ENCODE measurements at regions not wholly inside any gene's neighbourhood (a gene's known extent, or its start where the extent isn't known, plus 50 kb on each side); places are given as distances from the start of the nearest gene placed in this dataset.

GRCh38 chr17:70241071-70241470 lies 71.7 kb downstream of the KCNJ2 start:
- in situ Hi-C loops (cut with HindIII; ENCODE audit: low pct_unique_long_range_greater_than_20kb, low sequenced_read_pairs) (no loop called here), intact Hi-C loops (cut with micrococcal nuclease; ENCODE audit: unreplicated experiment) (no loop called here)
- Histone ChIP-seq H3K27ac (ENCODE audit: low read length) (no peak overlapping the region), H3K9me3 (ENCODE audit: control insufficient read depth, insufficient read depth, low read depth, low read length) (no peaks in the 10 kb centered on the region), H3K4me3 (ENCODE audit: low read depth in 2 of 2, low read length in 2 of 2) (no peak overlapping the region), H3K36me3 (ENCODE audit: control insufficient read depth, insufficient read depth, low read length) (no peaks in the 10 kb centered on the region), H3K27me3 (ENCODE audit: control insufficient read depth, insufficient read depth, low read length) (no peaks in the 10 kb centered on the region), H3K4me1 (ENCODE audit: control insufficient read depth, insufficient read depth, low read length) (no peaks in the 10 kb centered on the region)
- BruUV-seq (replicated peaks), result no TSS peak
- ATAC-seq, result no peak
- ChIA-PET POLR2A (no interaction called here), CTCF (no interaction called here)
- TF ChIP-seq, protein P1, sequence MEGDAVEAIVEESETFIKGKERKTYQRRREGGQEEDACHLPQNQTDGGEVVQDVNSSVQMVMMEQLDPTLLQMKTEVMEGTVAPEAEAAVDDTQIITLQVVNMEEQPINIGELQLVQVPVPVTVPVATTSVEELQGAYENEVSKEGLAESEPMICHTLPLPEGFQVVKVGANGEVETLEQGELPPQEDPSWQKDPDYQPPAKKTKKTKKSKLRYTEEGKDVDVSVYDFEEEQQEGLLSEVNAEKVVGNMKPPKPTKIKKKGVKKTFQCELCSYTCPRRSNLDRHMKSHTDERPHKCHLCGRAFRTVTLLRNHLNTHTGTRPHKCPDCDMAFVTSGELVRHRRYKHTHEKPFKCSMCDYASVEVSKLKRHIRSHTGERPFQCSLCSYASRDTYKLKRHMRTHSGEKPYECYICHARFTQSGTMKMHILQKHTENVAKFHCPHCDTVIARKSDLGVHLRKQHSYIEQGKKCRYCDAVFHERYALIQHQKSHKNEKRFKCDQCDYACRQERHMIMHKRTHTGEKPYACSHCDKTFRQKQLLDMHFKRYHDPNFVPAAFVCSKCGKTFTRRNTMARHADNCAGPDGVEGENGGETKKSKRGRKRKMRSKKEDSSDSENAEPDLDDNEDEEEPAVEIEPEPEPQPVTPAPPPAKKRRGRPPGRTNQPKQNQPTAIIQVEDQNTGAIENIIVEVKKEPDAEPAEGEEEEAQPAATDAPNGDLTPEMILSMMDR (IDR thresholded peaks at IDR 0.05), result no peak
- TF ChIP-seq TCF7L2 (IDR thresholded peaks at IDR 0.05; ENCODE audit: low read depth, low read length) (no peak), POLR2AphosphoS5 (IDR thresholded peaks at IDR 0.05; ENCODE audit: low read depth, low read length) (no peak), SIN3A (IDR thresholded peaks at IDR 0.05; ENCODE audit: borderline replicate concordance, insufficient read depth, low read depth, low read length) (no peak)
- TF ChIP-seq, protein P2, sequence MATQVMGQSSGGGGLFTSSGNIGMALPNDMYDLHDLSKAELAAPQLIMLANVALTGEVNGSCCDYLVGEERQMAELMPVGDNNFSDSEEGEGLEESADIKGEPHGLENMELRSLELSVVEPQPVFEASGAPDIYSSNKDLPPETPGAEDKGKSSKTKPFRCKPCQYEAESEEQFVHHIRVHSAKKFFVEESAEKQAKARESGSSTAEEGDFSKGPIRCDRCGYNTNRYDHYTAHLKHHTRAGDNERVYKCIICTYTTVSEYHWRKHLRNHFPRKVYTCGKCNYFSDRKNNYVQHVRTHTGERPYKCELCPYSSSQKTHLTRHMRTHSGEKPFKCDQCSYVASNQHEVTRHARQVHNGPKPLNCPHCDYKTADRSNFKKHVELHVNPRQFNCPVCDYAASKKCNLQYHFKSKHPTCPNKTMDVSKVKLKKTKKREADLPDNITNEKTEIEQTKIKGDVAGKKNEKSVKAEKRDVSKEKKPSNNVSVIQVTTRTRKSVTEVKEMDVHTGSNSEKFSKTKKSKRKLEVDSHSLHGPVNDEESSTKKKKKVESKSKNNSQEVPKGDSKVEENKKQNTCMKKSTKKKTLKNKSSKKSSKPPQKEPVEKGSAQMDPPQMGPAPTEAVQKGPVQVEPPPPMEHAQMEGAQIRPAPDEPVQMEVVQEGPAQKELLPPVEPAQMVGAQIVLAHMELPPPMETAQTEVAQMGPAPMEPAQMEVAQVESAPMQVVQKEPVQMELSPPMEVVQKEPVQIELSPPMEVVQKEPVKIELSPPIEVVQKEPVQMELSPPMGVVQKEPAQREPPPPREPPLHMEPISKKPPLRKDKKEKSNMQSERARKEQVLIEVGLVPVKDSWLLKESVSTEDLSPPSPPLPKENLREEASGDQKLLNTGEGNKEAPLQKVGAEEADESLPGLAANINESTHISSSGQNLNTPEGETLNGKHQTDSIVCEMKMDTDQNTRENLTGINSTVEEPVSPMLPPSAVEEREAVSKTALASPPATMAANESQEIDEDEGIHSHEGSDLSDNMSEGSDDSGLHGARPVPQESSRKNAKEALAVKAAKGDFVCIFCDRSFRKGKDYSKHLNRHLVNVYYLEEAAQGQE (IDR thresholded peaks at IDR 0.05; ENCODE audit: insufficient read depth in 1 of 2, low read depth in 2 of 2, low read length in 1 of 2), result no peak
- no peak for DNase-seq (ENCODE audit: low read depth, low spot score)

DNA sequence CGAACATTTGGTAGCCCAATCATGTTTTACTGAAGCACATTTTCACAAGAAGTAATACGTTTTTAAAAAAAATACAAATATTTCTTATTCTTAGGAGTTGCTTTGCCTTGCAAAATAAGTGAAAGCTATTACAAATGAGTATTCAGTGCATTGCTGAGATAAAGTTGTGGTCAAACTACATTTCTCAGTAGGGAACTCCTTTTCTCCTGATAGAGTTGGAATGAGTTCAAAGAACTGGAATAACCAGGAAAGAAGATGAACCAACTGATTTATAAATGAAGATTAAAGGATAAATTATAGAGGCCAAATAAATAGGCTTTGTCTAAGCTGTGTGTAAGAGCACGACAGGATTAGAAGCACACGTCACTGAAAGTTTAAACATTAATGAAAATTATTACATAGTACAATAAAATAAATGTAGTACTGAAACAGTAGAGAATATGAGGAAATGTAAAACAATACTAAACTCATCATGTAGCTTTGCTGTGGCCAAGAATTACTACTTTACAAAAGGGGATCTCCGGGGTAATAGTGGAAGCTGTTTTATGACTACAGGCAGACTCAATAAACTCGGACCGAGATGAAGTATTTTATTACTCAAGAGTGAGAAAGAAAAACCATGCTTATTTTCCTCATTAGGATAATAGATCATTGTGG lies 73.6 kb downstream of the KCNJ2 start:
- BruUV-seq (replicated peaks), result no TSS peak
- in situ Hi-C loops (cut with HindIII; ENCODE audit: low pct_unique_long_range_greater_than_20kb, low sequenced_read_pairs), result no loop called here
- no peak for ATAC-seq
- ChIA-PET CTCF (no interaction called here), POLR2A (no interaction called here)
- Histone ChIP-seq H3K9me3 (ENCODE audit: control insufficient read depth, insufficient read depth, low read depth, low read length) (no peaks in the 10 kb centered on the region), H3K27ac (ENCODE audit: low read length) (no peak overlapping the region), H3K36me3 (ENCODE audit: control insufficient read depth, insufficient read depth, low read length) (no peaks in the 10 kb centered on the region), H3K4me3 (ENCODE audit: low read depth in 2 of 2, low read length in 2 of 2) (no peak overlapping the region), H3K4me1 (ENCODE audit: control insufficient read depth, insufficient read depth, low read length) (no peaks in the 10 kb centered on the region), H3K27me3 (ENCODE audit: control insufficient read depth, insufficient read depth, low read length) (no peaks in the 10 kb centered on the region)
- intact Hi-C loops (cut with micrococcal nuclease; ENCODE audit: unreplicated experiment), result no loop called here
- no peak for DNase-seq (ENCODE audit: low read depth, low spot score)
- TF ChIP-seq SIN3A (IDR thresholded peaks at IDR 0.05; ENCODE audit: borderline replicate concordance, insufficient read depth, low read depth, low read length) (no peak), POLR2AphosphoS5 (IDR thresholded peaks at IDR 0.05; ENCODE audit: low read depth, low read length) (no peak), TCF7L2 (IDR thresholded peaks at IDR 0.05; ENCODE audit: low read depth, low read length) (no peak)
- TF ChIP-seq, protein P1 (IDR thresholded peaks at IDR 0.05), result no peak
- TF ChIP-seq, protein P2 (IDR thresholded peaks at IDR 0.05; ENCODE audit: insufficient read depth in 1 of 2, low read depth in 2 of 2, low read length in 1 of 2), result no peak

Measured in Panc1 (cell line).